GM21717 (cell line): ENCODE measurements at regions not wholly inside any gene's neighbourhood (a gene's known extent, or its start where the extent isn't known, plus 50 kb on each side); places are given as distances from the start of the nearest gene placed in this dataset.

Source experiments
- ATAC-seq: cut with Tn5 transposase; IDR thresholded peaks from one replicate; pipeline ENCODE4 v1.9.1; 2021; ENCODE audit warnings: mild to moderate bottlenecking, moderate library complexity; ENCODE audit not compliant: unreplicated experiment

DNA sequence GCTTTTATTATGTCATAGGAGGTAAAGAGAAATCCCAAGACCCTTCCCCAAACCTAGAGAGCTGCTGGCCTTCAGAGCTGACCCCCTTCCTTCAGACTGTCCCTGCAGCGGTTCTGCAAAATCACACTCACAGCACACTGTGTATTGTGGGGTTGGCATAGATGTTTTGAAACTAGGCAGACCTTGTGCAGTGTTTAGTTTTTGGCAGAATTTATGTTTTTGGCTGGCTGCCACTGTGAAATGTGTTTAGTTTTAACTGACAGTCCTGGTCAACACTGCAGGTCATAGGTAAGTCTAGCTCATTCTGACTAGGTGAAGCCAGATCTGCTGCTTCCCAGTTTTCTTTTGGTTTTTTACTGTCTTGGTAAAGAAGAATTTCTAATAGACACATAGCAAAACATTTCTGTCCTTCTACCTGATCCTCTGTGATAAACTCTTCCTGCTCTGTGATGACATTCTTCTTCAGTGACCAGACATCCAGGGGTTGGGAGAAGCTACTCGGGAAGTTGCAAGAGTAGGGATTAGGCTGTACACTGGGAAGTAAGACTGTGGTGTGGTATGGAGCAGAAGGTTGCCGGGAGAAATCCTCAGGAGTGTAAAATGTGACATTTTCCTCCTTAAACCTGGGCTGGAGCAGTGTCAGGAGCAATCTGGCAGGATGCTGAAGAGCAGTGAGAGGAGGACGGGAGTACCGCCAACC, 209.6 kb upstream of the MCTP2 start:
- ATAC-seq, result no peak

DNA sequence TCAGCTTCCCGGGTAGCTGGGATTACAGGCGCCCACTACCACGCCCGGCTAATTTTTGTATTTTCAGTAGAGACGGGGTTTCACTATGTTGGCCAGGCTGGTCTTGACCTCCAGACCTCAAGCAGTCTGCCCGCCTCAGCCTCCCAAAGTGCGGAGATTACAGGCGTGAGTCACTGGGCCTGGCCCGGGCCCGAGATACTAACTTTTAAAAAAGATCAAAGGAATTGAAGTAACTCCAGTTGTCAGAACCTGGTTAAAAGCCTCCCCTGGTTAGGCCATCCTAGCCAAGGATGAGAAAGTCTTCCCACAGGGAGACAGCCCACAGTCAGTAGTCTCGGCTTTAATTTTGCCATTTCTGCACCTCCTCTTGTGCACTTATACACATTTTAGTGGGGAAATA, 212.3 kb upstream of the MCTP2 start:
- no peak for ATAC-seq

DNA sequence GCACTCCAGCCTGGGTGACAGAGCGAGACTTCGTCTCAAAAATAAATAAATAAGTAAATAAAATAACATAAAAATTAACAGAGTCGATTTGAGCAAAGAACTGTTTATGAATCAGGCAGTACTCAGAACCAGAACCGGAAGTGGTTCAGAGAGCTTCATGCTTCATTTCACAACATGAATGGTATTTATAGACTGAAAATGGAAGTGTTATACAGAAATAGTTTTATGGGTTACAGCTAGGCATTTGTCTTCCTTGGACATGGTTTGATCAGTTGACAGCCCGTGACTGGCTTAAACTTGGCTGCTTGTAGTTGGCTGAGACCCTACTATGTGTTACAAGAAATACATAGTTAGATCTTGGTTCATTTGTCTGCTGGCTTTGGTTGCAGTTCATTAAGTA, 216.0 kb upstream of the MCTP2 start:
- no peak for ATAC-seq

DNA sequence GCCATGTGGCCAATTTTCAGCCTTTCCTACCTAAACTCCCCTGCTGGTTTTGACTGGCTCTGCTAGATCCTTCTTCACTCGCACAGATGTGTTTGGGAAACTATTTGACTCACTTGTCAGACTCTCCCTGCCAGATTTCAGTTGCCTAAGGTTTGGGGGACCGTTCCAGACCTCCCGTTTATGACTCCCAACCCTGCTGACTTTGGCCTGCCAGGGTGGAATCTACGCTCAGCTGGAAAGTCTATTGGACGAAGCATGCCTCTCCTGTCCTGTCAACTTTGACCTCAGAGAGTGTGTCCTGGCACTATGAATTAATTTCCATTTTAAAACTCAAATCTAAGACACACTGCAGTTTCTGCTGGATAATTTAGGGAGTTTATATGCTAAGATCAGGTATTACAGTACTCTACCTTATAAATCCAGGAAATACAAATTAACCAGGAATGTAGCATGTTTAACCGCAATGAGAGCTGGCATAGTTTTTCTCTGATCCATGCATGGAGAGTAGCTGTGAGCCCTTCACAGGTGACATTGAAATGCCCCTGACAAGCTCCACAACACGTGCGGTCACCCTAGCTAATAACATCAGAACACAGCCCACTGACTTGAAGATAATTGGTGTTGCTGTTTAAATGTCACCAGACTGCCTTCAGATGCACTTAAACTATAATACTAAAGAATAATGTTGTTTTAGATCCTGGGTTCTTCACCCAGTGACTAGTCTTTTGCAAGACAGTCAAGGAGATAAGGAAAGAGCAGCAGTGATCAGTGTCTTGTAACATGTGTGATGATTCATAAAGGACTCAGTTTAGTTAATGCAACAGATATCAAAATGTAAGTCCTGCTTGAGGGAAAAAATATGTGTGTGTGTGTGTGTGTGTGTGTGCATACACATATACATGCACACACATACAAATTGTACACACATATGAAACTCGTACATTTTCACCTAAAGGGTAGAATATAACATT, 223.0 kb upstream of the MCTP2 start:
- no peak for ATAC-seq

DNA sequence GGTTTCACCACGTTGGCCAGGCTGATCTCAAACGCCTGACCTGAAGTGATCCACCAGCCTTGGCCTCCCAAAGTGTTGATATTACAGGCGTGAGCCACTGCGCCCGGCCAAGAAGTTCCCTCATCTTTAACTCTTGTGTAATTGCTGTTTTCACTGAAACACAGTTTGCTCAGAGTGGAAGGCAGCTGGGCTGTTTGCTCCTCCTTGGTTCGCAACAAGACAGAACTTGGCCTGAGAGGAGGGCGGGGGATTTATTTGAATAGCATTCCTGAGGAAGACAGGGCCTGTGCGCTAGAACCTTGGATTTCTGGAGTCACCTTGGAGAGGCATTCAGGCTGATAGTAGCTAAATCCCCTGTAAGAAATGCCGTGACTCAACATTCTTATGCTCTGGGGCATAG, 226.7 kb upstream of the MCTP2 start:
- no peak for ATAC-seq

DNA sequence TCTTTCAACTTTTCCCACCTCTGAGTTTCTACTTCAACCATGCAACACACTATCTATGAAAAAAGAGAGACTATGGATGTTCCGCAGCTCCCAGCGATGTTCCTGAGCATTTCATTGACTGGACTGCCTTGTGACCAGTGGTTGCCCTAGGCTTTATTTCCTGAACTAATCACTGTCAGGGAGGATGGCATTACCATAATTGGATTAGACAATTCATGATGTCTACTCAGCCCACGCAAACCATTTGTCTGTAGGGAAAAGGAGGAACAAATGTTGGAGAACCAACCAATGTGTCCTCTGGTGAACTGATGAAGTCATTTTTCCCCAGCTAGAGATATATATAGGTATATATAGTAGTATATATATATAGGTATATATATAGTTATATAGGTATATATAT, 229.3 kb upstream of the MCTP2 start:
- ATAC-seq, result no peak

DNA sequence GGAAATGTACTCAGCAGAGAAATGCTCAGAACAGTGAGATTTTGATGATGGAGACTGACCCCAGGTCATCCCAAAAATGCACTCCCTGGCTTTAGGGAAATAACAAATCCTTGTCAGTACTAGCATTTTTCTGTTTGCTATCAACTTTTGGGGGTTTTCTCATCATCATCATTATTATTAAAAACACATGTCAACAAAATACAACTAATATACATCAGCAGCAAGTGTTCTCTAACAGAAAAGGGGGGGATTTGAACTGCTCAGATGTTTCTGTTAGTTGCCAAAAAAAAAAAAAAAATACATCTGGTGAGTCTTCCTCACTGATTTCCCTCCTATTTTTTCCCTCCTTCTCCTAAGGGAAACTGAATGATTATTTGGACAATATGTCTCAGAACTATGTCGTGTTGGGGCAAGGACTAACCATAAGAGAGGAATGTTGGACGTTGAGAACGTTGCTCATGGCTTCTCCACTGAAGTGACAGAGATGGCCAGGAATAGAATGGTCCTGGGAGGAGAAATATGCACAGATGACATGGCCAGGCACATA, 230.0 kb upstream of the MCTP2 start:
- no peak for ATAC-seq

DNA sequence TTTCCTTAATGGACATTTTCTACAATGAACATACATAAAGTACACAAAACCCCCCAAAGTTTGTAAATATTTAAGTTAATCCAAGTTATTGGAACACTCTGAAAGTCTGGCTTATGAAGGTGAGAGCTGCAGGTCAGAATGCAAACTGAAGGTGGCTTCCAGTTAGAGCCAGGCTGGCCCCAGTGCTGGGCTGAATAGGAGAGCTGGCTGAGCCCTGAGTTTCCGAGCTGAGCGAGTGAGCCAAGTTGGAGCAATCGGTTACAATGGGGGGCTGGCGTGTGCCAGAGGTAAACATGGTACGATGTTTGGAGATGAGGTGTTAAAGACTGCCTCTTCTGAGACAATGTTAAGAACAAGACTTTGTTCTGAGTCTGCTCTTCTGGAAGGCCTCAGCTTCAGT, 230.8 kb upstream of the MCTP2 start:
- ATAC-seq, result no peak

DNA sequence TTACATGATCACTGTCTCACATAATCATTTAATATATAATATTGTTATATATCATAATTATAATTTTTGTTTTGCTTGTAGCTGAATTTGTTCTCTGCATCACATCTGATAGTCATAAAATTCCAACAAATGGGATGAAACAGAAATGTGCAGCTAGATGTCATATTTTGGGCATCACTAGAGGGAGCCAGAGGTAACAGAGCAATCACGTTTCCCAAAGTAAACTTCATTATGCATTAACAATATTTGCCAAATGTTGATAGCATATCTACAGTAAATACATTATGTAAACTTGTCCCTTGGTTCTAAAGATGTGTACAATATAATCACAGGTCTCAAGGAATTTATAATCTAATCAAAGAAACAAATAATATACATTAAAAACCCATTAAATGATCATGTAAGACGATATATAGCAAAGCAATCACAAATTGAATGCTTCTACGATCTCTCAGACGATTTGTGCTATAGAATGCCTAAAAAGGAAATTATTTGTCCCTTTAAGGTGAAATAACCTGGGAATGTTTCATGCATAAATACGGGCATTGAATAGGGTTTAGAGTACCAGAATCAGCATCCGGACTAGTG, 234.2 kb upstream of the MCTP2 start:
- no peak for ATAC-seq

DNA sequence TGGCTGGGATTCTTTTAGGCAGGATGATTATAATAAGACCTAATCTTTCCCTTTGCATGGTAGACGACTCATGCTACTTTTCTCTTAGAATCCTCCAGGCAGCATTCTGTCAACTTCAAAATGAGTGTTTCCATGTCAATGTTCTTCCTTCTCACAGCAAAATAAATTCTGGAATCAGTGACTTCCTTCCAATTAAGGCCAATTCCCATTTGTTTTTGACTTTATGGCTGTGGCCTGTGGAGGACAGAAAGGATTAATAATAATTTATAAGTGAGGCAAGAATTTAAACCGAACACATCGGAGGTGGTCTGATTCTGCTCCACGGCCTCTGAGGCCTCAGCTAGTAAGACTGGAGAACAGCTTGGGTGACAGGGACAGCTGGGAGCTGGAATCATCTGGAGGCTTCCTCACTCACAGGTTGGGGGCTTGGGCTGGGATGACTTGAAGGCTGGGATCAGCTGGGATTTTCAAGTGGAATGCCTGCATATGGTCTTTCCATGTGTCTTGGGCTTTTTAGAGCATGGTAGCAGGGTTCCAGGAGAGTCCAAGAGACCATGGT, 241.8 kb upstream of the MCTP2 start:
- ATAC-seq, result no peak

DNA sequence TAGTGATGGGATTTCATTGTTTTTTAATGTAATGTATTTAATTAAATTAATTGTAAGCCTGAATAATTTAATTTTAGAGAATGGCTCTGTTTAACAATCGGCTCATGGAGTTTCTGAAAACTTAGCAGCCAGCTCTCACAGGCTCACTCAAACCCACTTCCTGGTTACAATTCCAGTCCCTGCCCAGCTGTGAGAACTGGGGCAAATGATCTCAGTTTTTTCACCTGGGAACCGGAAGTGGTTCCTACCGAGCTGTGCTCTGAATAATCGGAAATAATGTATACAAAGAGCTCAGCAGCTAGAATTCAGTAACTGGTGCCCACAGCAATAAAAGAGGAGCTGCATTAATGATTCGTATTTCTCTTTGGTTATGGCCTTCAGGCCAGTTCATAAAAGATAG, 244.3 kb upstream of the MCTP2 start:
- no peak for ATAC-seq

DNA sequence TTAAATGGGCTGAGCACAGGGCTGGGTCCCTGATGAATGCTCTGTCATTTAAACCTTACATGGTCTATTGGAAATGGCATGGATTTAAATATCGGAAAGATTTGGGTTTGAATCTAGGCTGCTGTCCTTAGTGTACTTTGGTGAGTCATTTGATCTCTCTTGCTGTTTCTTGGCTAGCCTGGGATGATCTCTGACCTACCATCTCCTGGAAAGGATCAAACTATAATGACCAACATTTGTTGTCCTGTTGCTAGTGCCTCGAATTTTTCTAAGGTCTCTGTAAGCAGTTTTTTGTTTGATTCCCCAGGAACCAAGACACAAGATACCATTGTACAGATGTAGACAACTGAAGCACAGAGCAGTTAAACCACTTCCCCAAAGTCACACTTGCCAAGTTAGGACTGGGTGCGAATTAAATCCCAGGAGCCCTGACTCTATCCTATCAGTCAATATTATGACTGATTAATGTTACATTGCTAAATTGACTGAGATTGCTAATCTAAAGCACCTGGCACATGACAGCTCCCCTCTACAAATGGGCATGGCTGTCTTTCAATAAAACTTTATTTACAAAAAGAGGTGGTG, 244.9 kb upstream of the MCTP2 start:
- ATAC-seq, result no peak

DNA sequence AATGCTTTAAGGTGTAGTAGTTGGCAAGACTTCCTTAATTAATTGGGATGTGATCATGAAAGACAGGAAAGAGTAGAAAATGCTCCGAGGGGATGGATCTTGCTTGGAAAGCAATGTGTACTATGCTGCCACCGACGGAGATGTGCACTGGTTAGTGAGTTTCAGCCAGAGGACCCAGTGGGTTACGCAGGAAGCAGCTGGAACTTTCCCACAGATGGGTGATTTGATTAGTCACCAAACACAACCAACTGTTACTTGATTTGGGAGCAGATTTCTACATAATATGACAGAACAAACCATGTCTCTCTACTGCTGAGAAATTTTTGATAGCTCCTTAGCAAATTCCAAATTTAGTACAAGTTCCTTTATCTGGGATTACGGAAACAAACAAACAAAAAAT, 245.4 kb upstream of the MCTP2 start:
- no peak for ATAC-seq

DNA sequence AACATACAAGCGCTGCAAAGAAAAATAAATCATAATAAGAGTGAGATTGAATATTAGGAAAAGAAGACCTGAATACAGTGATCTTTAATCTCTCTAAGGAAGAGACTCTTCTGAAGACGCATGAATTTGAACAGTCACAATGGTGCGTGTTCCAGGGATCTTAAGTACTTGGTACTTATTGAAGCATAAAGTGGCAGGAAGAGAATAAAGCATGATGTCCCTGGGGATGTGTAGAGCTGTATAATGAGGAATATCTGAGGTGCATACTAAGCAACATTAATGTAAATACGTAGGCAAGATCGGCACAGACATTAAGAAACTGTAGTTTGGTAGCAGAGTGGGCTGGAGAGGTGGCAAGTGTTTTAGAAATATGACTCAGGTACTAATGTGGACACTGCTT, 246.2 kb upstream of the MCTP2 start:
- no peak for ATAC-seq

DNA sequence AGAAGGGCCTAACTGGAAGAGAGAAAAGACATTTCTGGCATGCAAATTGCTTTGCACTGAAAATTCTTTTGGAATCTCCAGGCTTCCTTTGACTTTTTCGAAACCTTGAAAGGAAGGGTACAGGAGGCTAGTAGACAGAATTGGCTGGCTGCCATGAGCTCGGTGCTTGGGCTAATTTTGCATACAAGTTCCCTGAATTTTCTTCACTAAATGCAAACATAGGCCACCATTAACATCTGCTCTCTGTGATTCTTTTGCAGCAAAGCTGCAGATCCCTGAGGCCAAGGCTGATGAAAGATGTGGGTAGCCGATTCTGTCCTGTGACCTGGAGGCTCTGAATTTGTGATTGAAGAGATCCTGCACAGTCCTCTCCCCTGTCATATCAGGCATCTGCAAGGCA, 247.8 kb upstream of the MCTP2 start:
- no peak for ATAC-seq

DNA sequence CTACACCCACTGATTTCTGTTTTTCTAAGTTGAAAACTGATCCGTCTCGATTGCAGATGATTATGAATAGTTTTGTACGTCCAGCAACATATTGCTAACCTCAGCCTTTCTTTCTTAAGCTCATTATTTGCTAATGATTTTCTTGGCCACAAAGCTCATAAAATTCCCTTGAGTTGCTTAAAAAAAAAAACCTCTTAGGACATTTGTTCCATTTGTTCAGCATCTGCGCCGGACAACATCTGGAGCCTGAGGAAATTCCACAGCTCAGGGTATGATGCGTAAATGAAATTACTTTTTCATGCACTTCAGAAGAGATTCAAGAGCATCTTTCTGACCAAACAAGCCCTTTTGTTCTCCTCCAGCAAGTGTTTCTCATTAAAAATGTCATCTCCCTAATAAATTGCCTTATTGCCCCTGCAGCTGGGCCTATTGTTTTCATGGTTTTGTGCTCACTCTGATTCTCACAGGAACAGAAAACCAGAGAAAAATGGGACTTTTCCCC, 249.1 kb upstream of the MCTP2 start:
- no peak for ATAC-seq

DNA sequence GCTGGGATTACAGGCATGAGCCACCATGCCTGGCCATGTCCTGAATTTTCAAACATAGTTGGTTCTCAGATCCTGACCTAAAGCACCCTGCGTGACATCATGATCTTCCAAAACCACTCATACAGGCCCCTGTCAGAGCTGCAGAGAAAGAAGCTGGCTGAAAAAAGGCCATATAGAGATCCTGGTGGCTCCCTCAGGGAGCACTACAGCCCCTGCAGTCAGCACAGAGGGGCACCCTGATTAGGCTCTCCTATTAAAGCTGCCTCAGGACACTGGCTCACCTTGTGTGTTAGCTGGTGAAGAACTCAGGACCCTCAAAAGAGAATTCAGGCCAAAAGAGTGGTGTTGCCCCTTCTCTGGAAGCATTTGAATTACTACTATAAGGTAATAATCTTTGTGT, 249.7 kb upstream of the MCTP2 start:
- ATAC-seq, result no peak

DNA sequence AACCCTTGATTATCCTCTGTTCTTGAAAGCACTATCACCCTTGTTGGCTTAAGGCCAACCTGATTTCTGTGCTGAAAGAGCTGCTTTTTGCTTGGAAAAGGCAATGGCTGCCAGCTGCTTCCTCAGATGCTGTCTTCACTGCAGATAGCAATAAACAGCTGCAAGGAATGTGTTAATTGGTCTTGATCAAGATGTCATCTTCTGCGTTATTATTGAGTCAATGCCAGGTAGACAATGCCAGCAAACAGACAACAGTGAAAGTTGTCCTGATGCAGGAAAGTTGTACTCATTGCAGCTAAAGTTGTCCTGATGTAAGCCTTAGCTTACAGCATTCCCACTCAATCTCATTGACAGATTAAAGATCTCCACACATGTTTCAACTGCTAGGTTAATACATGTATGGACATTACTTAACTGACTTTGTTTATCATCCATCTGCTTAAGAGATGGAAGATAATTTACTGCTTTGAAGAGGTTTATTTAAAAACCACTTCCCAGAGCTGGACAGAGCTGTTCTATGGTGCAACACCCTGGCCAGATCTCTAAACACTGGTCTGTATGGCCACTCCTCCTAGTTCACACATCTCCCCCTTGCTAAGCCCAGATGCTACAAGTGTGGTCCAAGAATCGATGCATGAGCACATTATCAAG, 251.0 kb upstream of the MCTP2 start:
- no peak for ATAC-seq

DNA sequence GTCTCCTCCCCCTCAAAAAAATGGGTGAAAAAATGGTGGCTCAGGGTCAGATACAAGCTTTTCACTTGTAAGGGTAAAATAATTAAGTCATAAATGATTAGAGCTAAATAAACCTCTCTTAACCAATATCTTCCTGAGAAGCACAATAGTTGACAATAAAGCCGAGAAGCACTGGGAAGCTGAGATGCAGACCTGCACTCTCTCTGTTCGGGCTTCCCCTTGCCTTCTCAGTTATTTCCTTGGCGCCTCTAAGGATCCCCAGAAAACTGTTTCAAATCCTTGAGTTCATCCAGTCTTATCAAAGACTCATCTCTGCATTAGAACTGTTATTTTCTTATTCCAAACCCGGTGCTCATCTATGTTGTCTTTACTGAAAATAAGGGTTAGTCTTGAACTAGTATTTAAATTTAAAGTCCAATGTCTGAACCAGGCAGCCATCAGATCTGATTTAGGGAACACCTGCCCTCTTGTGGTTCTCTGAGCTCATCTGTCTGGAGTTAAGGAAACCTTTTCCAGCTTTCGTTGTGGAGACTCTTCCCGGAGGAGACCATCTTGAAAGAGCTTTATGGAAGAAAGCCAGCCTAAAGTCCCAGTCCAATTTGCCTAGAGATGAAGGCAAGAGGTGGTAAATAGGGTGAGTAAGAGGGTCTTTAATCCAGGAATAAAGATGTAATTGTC, 256.4 kb upstream of the MCTP2 start:
- ATAC-seq, result no peak

DNA sequence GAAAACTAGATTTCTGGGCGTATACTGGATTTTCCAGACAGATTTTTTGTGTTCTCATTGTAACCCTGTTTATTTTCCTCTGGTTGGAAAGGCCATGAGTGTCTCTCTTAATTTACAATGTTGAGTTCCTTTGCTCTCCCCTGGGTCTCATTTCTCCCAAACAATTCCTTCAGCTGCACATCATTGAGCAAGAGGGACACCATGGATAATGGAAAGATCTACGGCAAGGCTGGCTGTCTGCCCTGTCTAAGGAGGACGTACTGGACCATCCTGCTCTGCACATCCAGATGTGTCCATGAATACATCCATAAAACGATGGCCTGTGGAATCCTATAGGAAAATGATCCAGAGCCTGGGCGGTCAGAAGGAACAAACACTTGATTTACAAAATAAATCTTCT, 258.1 kb upstream of the MCTP2 start:
- no peak for ATAC-seq
